ENCODE measurements at regions not wholly inside any gene's neighbourhood (a gene's known extent, or its start where the extent isn't known, plus 50 kb on each side); places are given as distances from the start of the nearest gene placed in this dataset.

GRCh38 chr11:126115127-126115495, 52.4 kb upstream of the CDON start:
- TF ChIP-seq, protein P1, sequence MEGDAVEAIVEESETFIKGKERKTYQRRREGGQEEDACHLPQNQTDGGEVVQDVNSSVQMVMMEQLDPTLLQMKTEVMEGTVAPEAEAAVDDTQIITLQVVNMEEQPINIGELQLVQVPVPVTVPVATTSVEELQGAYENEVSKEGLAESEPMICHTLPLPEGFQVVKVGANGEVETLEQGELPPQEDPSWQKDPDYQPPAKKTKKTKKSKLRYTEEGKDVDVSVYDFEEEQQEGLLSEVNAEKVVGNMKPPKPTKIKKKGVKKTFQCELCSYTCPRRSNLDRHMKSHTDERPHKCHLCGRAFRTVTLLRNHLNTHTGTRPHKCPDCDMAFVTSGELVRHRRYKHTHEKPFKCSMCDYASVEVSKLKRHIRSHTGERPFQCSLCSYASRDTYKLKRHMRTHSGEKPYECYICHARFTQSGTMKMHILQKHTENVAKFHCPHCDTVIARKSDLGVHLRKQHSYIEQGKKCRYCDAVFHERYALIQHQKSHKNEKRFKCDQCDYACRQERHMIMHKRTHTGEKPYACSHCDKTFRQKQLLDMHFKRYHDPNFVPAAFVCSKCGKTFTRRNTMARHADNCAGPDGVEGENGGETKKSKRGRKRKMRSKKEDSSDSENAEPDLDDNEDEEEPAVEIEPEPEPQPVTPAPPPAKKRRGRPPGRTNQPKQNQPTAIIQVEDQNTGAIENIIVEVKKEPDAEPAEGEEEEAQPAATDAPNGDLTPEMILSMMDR (IDR thresholded peaks at IDR 0.05) = no peak
- no peak for TF ChIP-seq ZFX (IDR thresholded peaks at IDR 0.05; ENCODE audit: borderline replicate concordance)
